Ovary (tissue), 3 donors: ENCODE measurements at regions not wholly inside any gene's neighbourhood (a gene's known extent, or its start where the extent isn't known, plus 50 kb on each side); places are given as distances from the start of the nearest gene placed in this dataset.

Experiments used
- EP300 ChIP-seq: sonication (generic); formaldehyde crosslinking; IDR thresholded peaks from one replicate; pipeline ENCODE4 v1.6.1; 2017; ENCODE audit warnings: antibody characterized with exemption
- POLR2A ChIP-seq: fragments of 450-650 bp; IDR thresholded peaks from one replicate; pipeline ENCODE4 v1.6.1; 2017; ENCODE audit warnings: antibody characterized with exemption, mild to moderate bottlenecking, moderate library complexity
- TF ChIP-seq, protein P1 (sequence below), 3 donors: fragments of 450-650 bp in 2 of 3; fragments of 200-600 bp in 1 of 3; IDR thresholded peaks; one replicate each; pipeline versions ENCODE4 v1.5.1 to v1.8.0; 2016 to 2022; ENCODE audit warnings: antibody characterized with exemption in 3 of 3, mild to moderate bottlenecking in 1 of 3
- donor health status: DM: no; HTN: no; CAD: no.

DNA sequence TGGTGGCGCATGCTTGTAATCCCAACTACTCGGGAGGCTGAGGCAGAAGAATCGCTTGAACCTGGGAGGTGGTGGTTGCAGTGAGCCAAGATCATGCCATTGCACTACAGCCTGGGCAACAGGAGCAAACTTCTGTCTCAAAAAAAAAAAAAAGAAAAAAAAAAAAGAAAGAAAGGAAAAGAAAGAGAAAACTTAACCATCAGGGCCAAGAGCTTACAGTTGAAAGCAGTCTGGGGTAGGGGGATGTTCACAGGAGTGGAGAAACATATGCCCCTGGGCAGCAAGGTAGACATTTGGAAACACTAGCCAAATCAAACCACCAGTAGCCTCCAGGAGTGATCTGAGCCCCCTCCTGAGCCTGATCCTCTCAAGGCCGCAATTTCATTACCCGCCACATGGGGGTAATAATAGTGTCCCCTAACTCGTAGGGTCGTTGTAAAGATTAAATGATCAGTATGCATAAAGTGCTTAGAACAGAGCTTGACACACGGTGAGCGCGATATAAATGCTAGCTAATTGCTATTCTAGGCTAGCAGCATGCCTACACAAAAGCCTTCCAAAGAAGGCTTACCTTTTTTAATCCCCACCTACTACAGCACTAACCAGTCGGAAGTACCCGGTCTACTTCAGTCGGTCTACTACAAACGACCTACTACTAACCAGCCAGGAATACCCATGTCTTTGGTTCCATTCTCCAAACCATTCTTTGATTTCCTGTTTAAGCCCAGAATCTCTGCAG lies 274.3 kb upstream of the NEBL start:
- TF ChIP-seq, protein P1, sequence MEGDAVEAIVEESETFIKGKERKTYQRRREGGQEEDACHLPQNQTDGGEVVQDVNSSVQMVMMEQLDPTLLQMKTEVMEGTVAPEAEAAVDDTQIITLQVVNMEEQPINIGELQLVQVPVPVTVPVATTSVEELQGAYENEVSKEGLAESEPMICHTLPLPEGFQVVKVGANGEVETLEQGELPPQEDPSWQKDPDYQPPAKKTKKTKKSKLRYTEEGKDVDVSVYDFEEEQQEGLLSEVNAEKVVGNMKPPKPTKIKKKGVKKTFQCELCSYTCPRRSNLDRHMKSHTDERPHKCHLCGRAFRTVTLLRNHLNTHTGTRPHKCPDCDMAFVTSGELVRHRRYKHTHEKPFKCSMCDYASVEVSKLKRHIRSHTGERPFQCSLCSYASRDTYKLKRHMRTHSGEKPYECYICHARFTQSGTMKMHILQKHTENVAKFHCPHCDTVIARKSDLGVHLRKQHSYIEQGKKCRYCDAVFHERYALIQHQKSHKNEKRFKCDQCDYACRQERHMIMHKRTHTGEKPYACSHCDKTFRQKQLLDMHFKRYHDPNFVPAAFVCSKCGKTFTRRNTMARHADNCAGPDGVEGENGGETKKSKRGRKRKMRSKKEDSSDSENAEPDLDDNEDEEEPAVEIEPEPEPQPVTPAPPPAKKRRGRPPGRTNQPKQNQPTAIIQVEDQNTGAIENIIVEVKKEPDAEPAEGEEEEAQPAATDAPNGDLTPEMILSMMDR (IDR thresholded peaks at IDR 0.05) = no peak
- TF ChIP-seq POLR2A = no peak
- no peak for TF ChIP-seq EP300
